NB4 (cell line): ENCODE measurements at regions not wholly inside any gene's neighbourhood (a gene's known extent, or its start where the extent isn't known, plus 50 kb on each side); places are given as distances from the start of the nearest gene placed in this dataset.

Experiments
- CTCF ChIP-seq: IDR thresholded peaks from one replicate; pipeline ENCODE4 v1.5.1; 2012; ENCODE audit warnings: low read depth, low read length
- POLR2A ChIP-seq: IDR thresholded peaks from 2 replicates; pipeline ENCODE4 v1.6.1; 2011; ENCODE audit warnings: mild to moderate bottlenecking; ENCODE audit not compliant: insufficient read length; ENCODE audit errors: extremely low read depth

DNA sequence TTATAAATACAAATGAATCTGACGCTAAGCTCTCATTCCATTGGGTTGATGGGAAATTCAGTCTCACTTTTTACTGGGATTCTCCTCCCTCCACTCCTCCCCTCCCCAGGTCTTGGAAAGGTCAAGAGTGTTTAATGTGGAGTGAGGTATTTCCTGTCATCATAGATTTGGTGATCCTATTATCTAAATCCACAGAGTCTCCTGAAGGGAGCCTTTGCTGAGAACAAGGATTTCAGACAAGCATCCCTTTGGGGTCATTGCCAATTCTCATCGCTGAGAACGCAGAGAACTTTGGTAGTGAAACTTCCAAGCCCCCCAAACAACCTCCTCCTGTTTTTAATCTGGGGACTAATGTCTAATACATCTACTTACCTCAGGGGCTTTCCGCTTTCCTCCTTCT lies 297.9 kb downstream of the OTOL1 start:
- TF ChIP-seq CTCF (no peak), POLR2A (no peak)
